ENCODE measurements at regions not wholly inside any gene's neighbourhood (a gene's known extent, or its start where the extent isn't known, plus 50 kb on each side); places are given as distances from the start of the nearest gene placed in this dataset.

DNA sequence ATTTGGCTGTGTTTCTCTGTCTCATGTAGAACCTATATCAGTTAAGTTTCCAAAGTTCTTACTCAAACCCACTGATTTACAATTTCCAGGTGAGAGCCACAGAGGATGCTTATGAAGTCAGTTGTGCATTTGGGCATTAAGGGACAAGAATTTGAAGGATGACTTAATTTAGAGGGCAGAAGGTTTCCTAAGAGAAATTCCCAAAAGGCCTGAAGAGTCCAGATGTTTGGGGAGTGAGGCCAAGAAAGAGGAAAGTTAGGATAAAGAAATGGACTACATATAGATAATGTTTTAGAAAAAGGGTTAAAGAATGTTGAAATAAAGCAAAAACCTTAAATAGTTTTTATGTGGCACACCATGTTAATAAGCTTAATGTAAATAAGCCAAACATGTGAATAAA, 338.7 kb upstream of the GRM7 start:
- no peak overlapping the region for H3K27ac ChIP-seq
- TF ChIP-seq, protein P1, sequence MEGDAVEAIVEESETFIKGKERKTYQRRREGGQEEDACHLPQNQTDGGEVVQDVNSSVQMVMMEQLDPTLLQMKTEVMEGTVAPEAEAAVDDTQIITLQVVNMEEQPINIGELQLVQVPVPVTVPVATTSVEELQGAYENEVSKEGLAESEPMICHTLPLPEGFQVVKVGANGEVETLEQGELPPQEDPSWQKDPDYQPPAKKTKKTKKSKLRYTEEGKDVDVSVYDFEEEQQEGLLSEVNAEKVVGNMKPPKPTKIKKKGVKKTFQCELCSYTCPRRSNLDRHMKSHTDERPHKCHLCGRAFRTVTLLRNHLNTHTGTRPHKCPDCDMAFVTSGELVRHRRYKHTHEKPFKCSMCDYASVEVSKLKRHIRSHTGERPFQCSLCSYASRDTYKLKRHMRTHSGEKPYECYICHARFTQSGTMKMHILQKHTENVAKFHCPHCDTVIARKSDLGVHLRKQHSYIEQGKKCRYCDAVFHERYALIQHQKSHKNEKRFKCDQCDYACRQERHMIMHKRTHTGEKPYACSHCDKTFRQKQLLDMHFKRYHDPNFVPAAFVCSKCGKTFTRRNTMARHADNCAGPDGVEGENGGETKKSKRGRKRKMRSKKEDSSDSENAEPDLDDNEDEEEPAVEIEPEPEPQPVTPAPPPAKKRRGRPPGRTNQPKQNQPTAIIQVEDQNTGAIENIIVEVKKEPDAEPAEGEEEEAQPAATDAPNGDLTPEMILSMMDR (conservative IDR thresholded peaks at IDR 0.05) = no peak
- TF ChIP-seq ZFX (IDR thresholded peaks at IDR 0.05) = no peak

- H3K27ac ChIP-seq = no peak overlapping the region
- no peak for TF ChIP-seq ZFX (IDR thresholded peaks at IDR 0.05)
Measured at GRCh38 chr3:6523043-6523442, 337.9 kb upstream of the GRM7 start.

- no peak for TF ChIP-seq ZFX (IDR thresholded peaks at IDR 0.05)
- TF ChIP-seq, protein P1 (conservative IDR thresholded peaks at IDR 0.05) = no peak
- H3K27ac ChIP-seq = no peak overlapping the region
Measured at GRCh38 chr3:6524479-6524878, 336.4 kb upstream of the GRM7 start.

- TF ChIP-seq, protein P1 (conservative IDR thresholded peaks at IDR 0.05) = no peak
- no peak for TF ChIP-seq ZFX (IDR thresholded peaks at IDR 0.05)
- H3K27ac ChIP-seq = no peak overlapping the region
Measured at GRCh38 chr3:6526321-6526720, 334.6 kb upstream of the GRM7 start.

- TF ChIP-seq ZFX (IDR thresholded peaks at IDR 0.05) = no peak
- TF ChIP-seq, protein P1 (conservative IDR thresholded peaks at IDR 0.05) = no peak
- no peak overlapping the region for H3K27ac ChIP-seq
Measured at GRCh38 chr3:6526861-6527260, 334.1 kb upstream of the GRM7 start.

DNA sequence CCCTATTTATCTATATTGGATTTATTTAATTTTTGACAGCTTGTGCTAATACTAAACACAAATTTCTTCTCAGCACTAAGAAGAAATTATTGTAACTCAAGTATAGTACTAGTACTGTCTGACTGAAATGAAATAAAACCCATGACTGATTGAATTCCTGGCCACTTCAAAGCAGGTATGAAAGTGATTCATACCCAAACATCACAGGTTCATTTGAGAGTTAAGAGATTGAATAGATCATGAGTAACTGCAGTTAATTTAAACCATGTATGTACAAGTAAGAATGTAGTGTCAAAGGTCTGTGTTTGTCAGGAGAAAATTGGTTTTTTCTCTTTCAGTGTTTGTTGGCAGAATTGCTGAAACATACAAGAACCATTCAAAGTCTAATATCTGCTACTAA, 332.0 kb upstream of the GRM7 start:
- no peak overlapping the region for H3K27ac ChIP-seq
- no peak for TF ChIP-seq ZFX (IDR thresholded peaks at IDR 0.05)
- TF ChIP-seq, protein P1 (conservative IDR thresholded peaks at IDR 0.05) = no peak

GRCh38 chr3:6531153-6531552, 329.8 kb upstream of the GRM7 start:
- H3K27ac ChIP-seq = no peak overlapping the region
- TF ChIP-seq, protein P1 (conservative IDR thresholded peaks at IDR 0.05) = no peak
- no peak for TF ChIP-seq ZFX (IDR thresholded peaks at IDR 0.05)

DNA sequence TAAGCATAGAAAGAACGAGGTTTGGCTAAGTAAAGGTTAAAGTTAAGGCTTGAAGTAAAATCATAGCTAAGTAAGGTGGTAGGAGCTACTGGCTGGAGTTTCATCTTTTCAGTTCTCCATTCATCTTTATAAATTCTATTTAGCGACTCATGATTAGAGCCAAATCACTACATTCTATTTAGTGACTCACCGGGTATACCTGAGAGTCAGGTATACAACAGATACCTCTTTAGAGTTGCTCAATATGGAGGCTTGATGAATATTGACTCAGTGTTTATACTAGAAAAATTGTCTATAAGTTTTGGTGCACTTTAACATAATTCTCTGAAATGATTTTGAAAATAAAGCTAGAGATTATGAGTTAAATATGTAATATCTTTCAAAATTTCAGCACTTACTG, 328.8 kb upstream of the GRM7 start:
- TF ChIP-seq, protein P1 (conservative IDR thresholded peaks at IDR 0.05) = no peak
- no peak for TF ChIP-seq ZFX (IDR thresholded peaks at IDR 0.05)
- no peak overlapping the region for H3K27ac ChIP-seq
